GM18909 (cell line): ENCODE measurements at regions not wholly inside any gene's neighbourhood (a gene's known extent, or its start where the extent isn't known, plus 50 kb on each side); places are given as distances from the start of the nearest gene placed in this dataset.

Experiments
- ATAC-seq: cut with Tn5 transposase; IDR thresholded peaks from one replicate; pipeline ENCODE4 v1.9.1; 2021; ENCODE audit warnings: mild to moderate bottlenecking; ENCODE audit not compliant: unreplicated experiment, poor library complexity

DNA sequence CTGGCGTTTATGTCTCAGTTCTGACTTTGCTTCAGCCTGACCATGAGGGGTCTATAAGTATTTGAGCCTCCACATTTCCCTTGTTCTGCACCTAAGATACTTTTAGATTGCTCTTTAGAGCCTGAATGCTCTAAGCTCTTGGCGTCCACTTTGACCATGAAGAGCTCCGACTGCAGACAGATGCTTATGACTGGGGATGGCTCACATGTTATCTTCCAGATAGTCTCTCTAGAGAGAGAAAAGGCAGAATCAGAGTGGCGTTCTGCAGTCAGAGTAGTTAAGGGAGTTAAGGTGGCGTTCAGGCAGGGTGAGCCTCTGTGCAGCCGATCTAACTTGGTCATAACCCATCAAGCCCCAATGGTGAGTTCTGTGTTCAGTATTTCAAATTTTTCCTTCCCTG is 487.9 kb upstream of the NR2F2 start:
- ATAC-seq: no peak

DNA sequence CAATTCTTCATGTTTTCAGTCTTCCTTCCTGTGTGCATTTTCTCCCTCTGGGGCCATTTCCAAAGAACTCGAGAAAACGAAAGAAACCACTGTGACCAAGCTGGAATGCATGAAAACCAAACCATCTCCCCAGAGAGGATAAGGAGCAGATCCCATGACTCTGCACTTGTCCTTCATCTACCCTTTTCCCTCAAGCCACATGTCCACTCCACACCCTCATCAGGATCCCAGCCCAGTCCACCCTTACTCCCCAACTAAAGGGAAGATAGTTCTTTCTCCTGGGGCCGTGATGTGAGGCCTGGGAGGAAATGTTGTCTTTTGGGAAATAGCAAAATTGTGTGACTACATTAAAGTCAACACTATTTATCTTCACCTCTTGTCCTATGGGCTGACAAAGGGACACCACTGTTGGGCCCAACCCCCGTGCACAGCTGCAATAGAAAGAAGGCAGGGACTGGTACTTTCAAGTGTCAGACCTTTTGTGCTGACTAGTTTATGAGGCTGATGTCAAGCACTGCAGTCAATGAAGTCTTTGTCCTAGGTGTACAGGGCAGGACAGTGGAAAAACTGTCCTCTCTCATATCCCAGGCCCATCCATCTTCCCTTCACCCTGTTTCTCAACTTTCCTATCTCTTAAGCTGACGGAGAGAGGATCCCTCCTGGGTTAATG is 487.1 kb upstream of the NR2F2 start:
- no peak for ATAC-seq

DNA sequence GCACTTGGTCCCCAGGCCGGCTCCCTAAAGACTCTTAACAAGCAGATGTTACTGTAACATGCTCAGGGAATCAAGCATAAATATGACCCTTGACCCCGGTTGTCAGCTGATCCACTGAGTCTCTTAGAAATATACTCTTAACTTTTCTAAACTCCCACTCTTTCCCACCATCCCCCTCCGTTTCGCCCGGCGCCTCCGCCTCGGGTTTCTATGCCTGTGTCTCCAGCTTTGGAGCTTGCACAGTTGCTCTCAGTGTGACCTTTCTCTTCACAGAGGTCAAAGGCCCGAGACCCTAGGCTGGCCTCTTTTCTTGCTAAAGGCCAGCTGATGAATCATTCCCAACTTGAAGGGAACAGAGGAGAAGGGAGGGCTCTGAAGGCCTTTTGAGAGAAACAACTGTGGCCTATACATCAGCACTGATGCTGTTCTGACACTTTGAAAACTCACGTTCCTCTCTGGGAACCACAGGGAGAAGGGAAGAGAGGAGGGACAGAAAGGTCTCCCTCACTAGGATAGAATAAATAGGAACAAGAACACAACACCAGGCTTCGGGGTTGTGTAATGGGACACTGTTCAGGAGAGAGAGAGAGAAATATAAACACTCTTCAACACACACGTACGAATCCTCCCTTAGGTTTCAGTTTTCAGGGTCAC is 484.5 kb upstream of the NR2F2 start:
- ATAC-seq: no peak

DNA sequence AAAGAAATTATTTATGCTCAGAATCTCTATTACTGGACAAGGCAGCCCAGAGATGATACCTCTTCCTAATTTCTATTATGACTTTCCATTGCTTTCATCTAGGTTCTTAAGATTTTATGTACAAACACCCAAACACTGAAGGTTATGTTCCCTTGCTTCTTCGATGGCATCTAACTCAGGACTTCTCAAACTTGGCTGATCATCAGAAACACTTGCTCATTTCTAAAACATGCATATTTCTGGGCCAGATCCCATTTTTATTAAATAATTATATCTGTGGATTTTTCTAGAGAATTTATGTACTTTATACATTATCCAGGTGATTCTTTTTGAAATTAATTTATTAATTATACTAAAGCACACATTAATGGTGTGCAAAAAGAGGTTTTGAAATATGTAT is 482.4 kb upstream of the NR2F2 start:
- ATAC-seq: no peak

DNA sequence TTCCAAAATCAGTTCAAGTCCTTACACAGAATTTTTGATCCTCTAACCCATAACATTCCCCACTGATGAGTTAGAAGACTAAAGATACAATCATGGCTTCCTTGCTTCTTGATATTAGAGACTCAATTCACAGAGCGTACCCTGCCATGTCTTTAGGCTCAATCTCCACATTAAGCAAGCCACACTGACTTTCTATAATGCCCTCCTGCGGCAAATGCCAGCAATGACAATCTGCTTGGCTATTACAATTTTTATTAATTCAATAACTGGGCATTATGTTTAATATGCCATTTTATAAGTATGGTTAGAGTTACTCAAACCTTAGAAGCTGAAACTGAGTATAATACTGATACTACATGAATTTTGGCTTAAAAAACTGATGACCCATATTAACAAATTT is 479.7 kb upstream of the NR2F2 start:
- no peak for ATAC-seq

DNA sequence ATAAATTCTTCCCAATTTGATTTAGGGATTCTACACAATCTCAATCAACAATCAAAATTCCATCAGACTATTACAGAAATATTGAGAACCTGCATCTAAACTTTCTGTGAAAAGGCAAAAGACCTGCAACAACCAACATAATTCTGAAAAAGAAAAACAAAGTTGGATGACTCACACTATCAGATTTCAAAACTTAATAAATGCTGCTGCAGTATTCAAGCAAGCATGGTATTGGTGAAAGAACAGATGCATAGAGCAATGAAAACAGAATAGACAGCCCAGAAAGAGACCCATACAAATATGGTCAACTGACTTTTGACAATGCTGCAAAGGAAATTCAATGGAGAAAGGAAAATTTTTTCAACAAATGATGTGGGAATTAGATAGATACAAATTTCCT is 477.1 kb upstream of the NR2F2 start:
- ATAC-seq: no peak

DNA sequence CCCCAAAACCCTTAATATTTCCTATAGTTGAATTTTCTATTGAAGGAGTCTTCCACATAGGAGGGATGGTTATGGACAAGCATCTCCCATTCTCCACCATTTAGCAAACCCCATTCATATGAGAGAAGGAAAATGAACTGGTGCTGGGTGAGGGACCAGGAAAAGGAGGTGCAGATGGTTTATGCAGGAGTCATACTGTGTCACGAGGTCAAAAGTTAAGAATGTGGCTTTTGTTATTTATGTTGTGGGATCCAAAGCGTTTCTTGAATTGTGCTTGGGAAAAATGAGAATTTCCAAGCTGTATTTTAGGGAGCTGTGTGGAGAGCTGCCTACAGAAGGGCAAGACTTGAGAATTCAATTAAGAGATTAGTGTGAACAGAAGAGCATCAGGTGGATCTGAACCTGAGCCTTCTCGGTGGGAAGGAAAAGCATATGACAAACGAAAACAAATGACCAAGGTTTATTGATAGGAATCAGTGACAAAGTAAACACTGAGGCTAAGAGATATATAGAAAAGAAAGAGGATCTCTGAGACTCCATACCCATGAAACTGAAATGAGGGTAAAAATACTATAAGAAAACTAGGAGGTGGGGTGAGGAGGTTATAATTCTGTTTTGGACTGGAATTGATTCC is 473.3 kb upstream of the NR2F2 start:
- ATAC-seq: no peak

DNA sequence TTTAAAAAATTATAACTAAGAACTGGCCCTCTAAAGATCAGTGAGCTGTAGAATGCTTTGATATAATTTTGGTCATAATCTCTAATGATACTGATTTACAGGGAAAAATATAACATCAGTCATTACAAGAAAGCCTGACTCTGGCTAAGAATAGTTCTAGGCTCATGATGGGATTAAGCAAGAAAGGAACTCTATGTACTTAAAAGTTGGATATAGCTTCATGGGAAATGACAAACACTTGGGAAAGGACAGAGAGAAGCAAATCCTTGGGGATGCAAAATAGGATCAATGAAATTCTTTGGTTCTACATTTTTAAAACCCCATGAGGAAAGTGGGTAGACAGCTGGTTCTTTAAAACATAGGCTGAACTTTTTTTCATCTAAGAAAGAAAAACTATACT is 472.7 kb upstream of the NR2F2 start:
- ATAC-seq: no peak

DNA sequence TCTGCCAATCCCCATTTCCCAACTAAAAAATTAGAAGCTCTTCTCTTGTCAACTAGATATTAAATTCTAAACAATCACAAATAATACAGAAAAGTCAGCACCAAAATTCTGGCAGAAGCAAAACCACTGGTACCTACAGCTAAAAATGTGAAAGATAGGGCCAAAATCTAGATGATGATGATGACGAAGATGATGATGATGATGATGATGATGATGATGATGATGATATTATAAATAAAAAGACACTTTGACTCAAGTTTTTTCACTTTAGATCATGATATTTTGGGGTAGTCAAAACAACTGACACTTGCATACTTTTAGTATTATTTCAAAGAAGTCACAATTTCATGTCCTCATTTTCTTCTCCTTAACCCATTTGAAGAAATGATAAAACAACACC is 470.1 kb upstream of the NR2F2 start:
- no peak for ATAC-seq

DNA sequence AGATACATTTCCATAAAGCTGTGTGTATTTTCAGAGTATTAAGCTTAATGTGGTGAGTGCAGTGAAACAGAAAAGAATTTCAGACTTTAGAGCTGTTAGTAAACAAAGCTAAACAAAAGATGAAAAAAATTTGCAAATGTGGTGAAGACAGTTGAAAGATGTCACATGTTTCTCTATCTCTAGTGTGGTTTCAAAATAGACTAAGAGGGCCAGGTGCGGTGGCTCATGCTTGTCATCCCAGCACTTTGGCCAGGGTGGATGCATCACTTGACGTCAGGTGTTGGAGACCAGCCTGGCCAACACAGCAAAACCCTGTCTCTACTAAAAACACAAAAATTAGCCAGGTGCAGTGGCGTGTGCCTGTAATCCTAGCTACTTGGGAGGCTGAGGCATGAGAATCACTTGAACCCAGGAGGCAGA is 466.0 kb upstream of the NR2F2 start:
- no peak for ATAC-seq

DNA sequence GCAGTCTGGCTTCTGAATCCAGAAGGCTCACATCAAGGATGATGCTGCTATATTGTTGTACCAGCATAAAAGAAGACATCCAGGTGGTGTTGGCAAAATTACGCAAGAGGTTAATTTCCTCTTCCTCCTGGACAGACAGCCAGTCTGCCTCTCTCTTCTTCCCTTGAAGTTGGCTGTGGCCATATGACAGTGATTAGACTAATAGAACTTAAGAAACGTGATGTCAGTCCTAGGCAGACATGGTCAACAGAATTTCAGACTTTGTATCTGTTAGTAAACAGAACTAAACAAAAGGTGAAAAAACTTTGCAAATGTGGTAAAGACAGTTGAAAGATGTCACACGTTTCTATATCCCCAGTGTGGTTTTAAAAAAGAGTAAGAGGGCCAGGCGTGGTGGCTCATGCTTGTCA is 465.2 kb upstream of the NR2F2 start:
- ATAC-seq: no peak

DNA sequence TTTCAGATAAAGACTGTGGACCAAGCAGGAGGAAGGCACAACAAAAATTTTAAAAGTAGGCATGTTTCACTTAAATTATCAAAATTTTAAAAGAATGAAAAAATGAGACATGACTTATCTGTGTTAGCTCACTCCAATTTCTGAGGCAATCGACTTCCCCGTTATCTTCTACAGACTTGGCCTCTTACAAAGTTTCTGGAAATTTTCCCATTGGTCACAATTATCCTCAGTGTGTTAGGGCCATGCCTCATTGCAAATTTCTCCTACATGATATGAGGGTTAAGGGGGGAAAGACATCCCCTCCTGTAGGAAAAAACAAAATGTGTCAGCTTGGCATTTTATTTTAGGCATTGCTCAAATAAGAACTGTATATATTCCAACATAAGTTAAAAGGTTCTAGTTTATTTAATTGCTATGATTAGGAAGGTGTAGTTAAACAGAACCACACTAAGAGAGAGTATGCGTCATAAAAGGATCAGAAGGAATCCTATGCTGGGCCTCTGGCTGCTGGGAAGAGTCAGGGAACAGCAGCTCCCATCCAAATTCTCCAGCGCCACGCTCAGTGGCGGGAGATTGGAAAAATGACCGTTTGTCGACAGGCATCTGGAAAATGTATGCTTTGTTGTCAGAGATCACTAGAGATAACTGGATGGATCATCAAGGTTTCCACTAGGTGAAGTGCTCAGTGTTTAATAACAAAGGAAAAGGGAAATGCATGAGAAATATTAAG is 463.6 kb upstream of the NR2F2 start:
- ATAC-seq: no peak

DNA sequence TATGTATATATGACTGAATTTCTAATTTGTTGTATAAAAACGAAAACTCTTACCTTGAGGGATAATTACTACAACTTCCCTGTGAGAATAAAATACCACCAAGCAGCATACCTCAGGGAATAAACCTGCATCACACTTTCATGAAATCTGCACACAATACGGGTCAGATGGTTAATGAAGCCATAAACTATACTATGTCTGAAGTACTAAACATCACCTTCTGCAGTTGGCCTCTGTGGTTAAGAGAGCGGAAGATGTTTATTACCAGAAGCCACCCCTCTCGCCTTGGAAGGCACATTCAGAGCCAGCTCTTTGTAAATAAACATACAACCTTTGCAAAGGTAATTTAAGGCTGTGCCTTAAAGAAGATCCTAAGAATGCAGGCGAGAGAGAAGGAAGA is 462.1 kb upstream of the NR2F2 start:
- ATAC-seq: no peak

DNA sequence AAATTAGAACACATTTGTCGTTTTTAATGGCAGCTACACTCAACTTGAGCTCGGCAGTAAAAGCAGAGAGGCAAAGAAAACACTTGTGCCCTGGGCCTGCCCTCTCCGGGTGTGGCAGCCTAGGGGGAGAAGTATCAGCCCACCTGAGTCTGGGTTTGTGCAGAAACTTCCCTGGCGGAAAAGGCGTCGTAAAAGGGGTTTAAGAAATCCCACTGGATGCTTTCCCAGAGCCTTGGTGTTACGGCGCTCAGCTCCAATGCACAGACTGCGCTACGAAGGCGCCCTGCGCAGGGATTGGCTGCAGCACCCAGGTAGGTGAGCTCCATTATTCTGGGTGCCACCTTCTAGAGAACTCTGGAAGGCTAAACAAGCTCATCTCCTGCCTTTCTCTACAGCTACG is 461.5 kb upstream of the NR2F2 start:
- no peak for ATAC-seq

DNA sequence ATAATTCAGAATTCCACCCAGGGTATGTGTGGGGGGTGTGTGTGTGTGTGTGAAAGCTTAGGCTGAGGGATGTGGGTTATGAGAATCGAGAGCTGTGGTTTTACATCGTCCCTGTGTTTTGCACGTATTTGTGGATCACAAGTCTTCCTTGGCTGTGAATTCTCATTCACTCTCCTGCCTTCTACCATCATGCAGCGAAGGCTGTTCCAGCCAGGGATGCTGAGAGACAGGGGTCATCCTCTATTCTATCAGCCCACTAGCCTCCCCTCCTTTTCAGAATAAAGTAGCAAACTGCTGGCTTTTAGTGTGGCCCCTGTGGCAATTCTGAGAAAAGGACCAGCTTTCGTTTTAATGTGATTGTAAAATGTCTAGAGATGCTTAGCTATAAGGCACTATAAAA is 460.6 kb upstream of the NR2F2 start:
- ATAC-seq: no peak

DNA sequence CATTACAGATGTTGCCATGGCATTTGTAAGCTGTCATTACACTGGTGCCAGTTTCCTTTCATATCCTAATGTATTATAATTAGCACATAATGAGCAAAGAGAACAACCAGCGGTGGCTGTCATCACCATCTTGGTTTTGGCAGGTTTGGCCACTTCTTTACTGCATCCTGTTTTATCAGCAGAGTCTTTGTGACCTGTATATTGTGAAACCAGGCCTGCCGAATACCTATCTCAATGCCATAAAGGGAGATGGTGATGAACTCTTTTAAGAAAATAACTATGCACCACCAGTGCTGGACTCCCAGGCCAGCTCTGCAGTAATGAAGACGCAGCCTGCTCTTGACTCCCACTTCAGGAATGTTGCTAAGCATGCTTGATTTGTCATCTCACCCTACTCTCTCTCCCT is 458.1 kb upstream of the NR2F2 start:
- no peak for ATAC-seq

DNA sequence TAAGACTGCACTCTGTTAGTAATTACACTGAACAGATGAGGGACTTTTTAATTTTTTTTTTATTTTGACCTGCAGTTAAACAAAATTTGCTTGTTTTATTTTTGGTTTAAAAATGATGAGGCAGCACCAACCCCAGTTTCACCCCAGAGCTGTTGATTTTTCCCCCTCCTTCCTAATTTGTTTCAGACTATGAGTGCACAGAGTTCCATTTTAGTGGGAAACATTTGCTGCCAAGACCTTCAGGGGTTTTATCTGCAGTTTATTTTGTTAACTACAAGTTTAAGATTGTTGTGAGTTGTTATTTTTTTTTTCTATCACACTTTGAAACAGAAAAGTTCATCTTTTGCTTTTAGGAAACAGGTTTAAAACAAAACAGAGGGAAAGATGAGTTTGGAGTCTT is 455.9 kb upstream of the NR2F2 start:
- ATAC-seq: no peak

DNA sequence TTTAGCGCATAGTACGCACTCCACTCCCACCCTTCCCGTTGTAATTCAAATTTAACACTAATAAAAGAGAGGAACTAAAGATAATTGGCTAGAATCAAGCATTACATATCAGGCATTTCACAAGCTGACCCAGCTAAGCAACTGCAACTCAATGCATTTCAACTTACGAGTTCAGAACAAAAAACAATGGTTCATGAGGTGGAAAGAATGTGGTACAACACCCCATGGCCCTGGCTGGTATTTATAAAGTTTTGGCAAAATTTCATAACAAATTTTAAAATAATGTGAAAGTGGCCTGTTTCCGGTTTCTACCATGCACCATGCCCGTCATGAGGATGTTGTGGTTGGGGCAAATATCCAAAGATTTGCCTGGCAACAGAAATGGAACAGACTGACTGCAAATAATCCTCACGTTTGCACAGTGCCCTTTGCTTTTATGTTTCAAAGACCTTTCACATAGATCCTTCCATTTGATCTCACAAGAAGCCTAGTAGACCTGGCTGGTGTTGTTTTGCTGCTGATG is 455.3 kb upstream of the NR2F2 start:
- no peak for ATAC-seq

DNA sequence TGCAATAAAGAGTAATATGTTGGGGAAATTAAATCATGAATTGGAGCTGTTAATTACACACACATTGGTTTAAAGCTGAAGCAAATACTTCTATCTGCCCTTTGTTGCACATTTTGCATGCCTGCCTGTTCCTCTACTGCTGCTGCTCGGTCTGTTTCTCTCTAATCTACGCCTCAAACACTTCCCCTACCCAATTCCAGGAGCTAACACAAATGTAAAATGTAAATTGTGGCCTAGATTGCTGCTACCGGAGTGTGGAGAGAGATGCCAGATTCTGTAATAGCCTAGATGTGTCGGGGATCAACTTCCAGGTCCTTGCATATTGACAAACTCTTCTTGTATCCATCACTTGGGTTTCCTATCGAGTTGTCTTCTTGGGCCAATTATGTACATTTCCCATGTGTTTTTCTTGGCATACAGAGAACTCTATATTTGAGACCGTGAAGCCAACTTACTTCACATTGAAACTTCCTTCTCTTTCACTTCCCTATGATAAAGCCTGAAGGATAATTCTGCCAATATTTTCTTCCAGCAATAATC is 450.4 kb upstream of the NR2F2 start:
- no peak for ATAC-seq

DNA sequence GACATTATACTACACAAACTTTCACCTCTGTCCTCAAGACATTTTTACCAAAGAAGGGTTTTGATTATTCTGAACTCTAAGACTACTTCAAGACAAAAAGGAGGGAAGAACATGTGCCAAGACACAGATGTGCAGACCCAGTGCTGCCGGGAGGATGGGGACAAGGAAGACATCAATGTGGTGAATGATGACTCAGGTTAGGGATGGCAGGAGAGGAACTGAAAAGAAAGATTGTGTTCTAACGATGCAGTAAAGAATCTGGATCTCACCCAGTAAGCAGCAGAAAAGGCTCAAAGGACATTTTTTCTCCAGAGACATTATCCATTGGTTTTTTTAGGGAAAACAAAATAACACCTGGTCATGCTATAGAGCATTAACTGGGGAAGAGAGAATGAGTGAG is 449.9 kb upstream of the NR2F2 start:
- ATAC-seq: no peak

DNA sequence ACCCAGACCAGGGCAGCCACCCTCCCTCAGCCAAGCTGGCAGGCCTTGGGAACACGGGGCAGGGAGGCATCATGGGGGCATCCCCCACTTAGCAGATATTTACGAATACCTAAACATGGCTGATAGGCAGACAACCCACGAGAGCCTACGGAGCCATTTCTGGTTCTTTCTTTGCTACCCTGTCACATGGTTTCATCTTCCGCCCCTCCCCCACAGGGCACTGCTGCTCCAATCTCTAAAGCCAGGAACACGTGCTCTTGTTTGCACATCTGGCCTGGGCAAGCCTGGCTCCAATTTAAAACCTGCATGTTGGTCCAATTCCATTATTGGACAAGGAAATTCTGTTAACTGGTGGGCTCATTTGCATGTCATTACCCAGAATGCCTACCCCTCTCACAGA is 447.4 kb upstream of the NR2F2 start:
- ATAC-seq: no peak
